Erythroblast (primary cell): ENCODE measurements at regions not wholly inside any gene's neighbourhood (a gene's known extent, or its start where the extent isn't known, plus 50 kb on each side); places are given as distances from the start of the nearest gene placed in this dataset.
"Not testable (repeated sequence)": the region's sequence is repeated elsewhere in the genome, so short reads cannot be mapped to it uniquely, and the experiment has no call there.

Source experiments
- DNase-seq, 2 experiments: peaks; one replicate each; lab custom pipeline; 2025; lab: John Stamatoyannopoulos, UW
- GATA1 ChIP-seq: IDR thresholded peaks from 2 replicates; pipeline ENCODE4 v1.6.1; 2011; ENCODE audit warnings: low read depth, mild to moderate bottlenecking, control low read depth, low read length, moderate library complexity
- POLR2A ChIP-seq: IDR thresholded peaks from 2 replicates; pipeline ENCODE4 v1.6.1; 2011; ENCODE audit warnings: mild to moderate bottlenecking, low read length

GRCh38 chr2:220601674-220602073, 970.4 kb downstream of the EPHA4 start:
- no peak for DNase-seq

DNA sequence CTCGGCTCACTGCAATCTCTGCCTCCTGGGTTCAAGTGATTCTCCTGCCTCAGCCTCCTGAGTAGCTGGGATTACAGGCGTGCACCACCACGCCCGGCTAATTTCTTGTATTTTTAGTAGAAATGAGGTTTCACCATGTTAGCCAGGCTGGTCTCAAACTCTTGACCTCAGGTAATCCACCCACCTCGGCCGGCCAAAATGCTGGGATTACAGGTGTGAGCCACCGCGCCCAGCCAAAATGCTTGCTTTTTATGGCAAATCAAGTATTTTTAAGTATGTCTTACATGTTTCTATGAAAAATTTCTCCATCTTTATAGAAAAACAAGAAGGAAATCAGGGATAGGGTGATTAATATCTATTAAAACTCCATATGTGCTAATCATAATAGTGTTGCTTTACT, 959.1 kb downstream of the EPHA4 start:
- DNase-seq, result not testable (repeated sequence)

More at GRCh38 chr2:220601674-220602073, 970.4 kb downstream of the EPHA4 start:
- TF ChIP-seq GATA1 (no peak), POLR2A (no peak)

DNA sequence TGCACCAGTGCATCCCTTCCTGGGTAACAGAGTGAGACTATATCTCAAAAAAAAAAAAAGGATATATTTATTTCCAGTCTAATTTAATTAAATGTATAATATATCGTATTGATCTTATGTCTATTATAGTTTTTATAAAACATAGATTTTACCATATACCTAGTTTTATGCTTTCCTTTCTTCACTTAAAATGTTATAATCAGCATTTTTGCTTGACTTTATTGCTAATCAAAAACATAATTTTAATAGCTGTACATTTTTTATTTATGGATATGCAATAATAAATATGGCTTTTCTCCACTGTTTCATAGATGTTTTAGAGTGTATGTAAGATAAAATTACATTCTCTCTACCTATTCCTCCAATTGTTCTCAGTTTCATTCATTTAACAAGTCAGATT, 958.0 kb downstream of the EPHA4 start:
- no peak for TF ChIP-seq GATA1
- TF ChIP-seq POLR2A, result no peak
- DNase-seq, result no peak

GRCh38 chr2:220619525-220620220, 952.4 kb downstream of the EPHA4 start:
- DNase-seq, result no peak

GRCh38 chr2:220626603-220627002, 945.5 kb downstream of the EPHA4 start:
- no peak for DNase-seq
- TF ChIP-seq GATA1, result no peak
- TF ChIP-seq POLR2A, result no peak

More at GRCh38 chr2:220619525-220620220, 952.4 kb downstream of the EPHA4 start:
- TF ChIP-seq GATA1 (no peak), POLR2A (no peak)

DNA sequence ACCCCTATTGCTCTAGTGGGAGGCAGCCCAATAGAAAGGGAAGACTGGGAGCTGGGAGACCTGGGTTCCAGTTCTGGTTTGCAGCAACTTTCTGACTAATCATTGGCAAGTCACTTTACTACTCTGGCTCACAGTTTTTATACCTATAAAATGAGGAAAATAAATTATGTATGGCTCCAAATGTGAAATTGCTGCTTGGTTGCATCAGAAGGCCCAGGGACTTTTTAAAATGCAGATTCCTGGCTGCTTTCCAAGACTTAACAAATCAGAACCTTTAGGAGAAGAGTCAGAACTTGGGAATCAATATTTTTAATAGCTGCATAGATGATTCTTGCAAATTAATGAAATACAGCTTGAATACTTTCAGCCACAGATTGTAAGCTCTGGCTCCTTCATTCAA, 943.9 kb downstream of the EPHA4 start:
- TF ChIP-seq GATA1 (no peak), POLR2A (no peak)
- no peak for DNase-seq

- no peak for DNase-seq
- TF ChIP-seq POLR2A, result no peak
- TF ChIP-seq GATA1, result no peak
These were observed 931.0 kb downstream of the EPHA4 start for GRCh38 chr2:220641137-220641536.

DNA sequence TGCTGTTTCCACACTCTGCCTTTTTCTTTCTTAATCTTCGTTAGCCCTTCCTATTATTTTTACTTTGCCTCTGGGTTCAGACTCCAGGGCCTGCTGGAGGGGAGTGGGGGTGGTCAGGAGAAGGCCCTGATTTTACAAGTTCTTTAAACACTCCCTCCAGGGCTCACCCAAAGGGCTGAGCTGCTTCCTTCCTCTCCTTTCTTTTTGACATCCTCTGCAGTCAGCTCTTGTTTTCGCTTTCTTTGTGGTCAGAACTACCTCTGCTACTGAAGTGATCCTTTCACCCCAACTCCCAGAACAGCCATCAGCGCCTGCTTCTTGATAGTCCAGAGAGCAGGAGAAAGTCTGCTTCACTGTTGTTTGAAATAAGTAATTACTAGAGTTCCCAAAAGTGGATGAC, 925.7 kb downstream of the EPHA4 start:
- DNase-seq, result no peak
- no peak for TF ChIP-seq GATA1

DNA sequence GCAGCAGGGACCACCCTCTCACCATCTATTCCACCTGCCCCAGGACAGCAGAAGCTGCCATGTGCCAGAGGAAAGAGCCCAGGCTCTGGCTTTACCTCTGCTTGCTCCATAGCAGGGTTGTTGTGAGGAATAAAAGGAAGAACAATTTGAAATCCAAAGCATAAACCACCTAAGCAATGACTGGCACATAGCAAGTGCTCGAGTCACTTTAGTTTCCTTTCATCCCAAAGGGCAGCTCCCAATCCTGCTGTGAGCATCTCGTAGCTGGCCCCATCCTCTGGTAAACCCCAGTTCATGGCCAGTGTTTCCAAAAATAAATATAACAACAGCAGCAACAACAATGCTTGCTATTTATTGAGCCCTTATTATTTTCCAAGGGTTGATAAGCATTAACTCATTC, 923.5 kb downstream of the EPHA4 start:
- TF ChIP-seq GATA1 (no peak), POLR2A (no peak)
- DNase-seq, result no peak

- TF ChIP-seq GATA1 (no peak), POLR2A (no peak)
- no peak for DNase-seq
These were observed 918.3 kb downstream of the EPHA4 start for GRCh38 chr2:220653776-220654175.

- DNase-seq, result no peak
These were observed 917.8 kb downstream of the EPHA4 start for GRCh38 chr2:220654322-220654721.

GRCh38 chr2:220660277-220661145, 911.6 kb downstream of the EPHA4 start:
- TF ChIP-seq GATA1 (no peak), POLR2A (no peak)
- DNase-seq, result no peak

More at GRCh38 chr2:220654322-220654721, 917.8 kb downstream of the EPHA4 start:
- no peak for TF ChIP-seq GATA1
- no peak for TF ChIP-seq POLR2A

DNA sequence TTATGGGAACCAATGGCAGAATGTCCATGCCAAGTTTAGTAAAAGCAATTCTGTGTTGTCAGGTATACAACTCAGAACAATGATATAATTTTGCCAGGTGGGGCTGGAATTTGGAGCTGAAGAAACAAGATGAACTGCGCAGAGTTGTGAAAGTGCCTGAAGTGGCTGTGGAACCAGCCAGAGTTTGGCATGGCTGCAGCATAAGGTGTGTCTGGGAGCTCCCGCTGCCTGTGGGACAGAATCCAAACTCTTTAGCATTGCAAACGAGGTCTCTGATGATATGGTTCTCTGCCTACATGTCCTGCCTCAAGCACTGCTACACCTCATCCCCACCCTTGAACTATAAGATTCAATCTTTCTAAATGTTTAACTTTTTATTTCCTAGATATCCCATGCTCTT, 909.7 kb downstream of the EPHA4 start:
- TF ChIP-seq GATA1 (no peak), POLR2A (no peak)
- DNase-seq, result no peak

GRCh38 chr2:220663065-220663464, 909.0 kb downstream of the EPHA4 start:
- TF ChIP-seq GATA1, result no peak
- no peak for TF ChIP-seq POLR2A
- no peak for DNase-seq
